ENCODE measurements at regions not wholly inside any gene's neighbourhood (a gene's known extent, or its start where the extent isn't known, plus 50 kb on each side); places are given as distances from the start of the nearest gene placed in this dataset.
"Not testable (repeated sequence)": the region's sequence is repeated elsewhere in the genome, so short reads cannot be mapped to it uniquely, and the experiment has no call there.

DNA sequence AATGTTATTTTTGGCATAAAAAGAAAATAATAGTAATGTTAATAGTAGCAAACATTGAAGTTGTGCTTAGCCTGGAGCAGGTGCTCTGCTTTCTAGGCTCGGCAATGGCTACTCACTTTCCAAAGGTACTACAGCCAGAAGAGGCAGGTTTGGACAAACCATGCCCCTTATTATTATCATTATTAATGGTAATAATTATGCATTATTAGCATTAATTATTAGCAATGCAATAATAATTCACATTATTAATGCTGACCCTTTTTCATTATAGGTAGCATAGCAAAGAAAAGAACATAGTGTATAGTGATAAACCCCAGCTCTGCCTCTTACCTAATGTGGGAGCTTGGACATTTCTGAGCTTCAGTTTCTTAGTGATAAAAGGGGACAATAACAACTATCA is 171.4 kb downstream of the EDEM1 start:
- DNase-seq, result no peak

DNA sequence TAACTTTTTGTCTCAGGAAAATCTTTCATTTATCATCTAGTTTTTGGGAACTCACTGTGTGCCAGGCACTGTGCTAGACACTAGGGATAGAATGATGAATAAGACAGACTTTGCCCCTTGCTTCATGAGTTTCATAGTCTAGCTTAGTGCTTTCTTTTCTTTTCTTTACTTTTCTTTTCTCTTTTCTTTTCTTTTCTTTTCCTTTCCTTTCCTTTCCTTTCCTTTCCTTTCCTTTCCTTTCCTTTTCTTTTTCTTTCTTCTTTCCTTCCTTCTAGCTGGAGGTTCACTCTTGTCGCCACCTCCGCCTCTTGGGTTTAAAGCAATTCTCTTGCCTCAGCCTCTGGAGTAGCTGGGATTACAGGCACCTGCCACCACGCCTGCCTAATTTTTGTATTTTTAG is 172.9 kb downstream of the EDEM1 start:
- no peak for DNase-seq

DNA sequence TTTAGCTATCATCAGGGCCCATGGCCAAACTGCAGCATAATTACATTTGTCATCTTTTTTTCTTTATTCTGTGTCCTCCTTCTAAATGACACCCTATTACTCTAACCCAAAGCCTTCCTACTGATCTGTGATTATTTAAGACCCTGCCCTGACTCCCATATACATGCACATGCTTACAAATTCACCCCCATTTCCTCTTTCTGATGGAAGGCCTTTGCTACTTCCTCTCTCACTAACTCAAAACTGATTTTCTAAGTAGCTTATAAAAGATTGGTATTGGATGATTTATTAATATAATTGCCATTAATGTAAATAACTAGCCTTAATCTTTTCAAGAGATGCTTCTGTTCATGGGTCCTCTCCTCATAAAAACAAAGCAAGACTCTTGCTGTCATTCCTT is 179.2 kb downstream of the EDEM1 start:
- DNase-seq, result no peak

DNA sequence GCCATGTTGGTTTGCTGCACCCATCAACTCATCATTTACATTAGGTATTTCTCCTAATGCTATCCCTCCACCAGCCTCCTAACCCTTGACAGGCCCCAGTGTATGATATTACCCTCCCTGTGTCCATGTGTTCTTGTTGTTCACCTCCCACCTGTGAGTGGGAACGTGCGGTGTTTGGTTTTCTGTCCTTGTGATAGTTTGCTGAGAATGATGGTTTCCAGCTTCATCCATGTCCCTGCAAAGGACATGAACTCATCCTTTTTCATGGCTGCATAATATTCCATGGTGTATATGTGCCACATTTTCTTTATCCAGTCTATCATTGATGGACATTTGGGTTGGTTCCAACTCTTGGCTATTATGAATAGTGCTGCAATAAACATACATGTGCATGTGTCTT is 184.0 kb downstream of the EDEM1 start:
- not testable (repeated sequence) for DNase-seq

DNA sequence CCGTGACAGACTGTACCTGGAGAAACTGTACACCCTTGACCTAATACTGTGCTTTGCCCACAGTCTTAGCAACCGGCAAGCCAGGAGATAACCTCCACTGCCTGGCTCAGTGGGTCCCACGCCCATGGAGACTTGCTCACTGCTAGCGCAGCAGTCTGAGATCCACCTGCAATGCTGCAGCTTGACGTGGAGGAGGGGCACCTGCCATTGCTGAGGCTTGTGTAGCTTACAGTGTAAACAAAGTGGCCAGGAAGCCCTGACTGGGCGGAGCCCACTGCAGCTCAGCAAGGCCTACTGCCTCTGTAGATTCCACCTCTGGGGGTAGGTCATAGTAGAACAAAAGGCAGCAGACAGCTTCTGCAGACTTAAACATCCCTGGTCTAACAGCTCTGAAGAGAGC is 189.3 kb downstream of the EDEM1 start:
- peak; percentile 4 for DNase-seq

DNA sequence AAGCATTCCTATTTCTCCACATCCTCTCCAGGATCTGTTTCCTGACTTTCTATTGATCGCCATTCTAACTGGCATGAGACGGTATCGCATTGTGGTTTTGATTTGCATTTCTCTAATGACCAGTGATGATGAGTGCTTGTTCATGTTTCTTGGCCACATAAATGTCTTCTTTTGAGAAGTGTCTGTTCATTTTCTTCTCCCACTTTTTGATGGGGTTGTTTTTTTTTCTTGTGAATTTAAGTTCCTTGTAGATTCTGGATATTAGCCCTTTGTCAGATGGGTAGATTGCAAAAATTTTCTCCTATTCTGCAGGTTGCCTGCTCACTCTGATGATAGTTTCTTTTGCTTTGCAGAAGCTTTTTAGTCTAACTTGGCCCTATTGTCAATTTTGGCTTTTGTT is 191.8 kb downstream of the EDEM1 start:
- DNase-seq, result not testable (repeated sequence)

DNA sequence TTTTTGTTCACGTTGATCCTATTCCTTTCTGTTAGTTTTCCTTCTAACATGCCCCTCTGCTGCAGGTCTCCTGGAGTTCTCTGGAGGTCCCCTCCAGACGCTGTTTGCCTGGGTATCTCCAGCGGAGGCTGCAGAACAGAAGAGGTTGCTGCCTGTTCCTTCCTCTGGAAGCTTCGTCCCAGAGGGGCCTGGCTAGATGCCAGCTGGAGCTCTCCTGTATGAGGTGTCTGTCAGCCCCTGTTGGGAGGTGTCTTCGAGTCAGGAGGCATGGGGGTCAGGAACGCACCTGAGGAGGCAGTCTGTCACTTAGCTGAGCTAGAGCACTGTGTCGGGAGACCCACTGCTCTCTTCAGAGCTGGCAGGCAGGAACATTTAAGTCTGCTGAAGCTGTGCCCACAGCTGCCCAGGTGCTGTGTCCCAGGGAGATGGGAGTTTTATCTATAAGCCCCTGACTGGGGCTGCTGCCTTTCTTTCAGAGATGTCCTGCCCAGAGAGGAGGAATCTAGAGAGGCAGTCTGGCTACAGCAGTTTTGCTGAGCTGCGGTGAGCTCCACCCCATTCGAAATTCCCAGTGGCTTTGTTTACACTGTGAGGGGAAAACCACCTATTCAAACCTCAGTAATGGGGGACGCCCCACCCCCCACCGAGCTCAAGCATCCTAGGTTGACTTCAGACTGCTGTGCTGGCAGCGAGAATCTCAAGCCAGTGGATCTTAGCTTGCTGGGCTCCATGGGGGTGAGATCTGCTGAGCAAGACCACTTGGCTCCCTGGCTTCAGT is 196.2 kb downstream of the EDEM1 start:
- not testable (repeated sequence) for DNase-seq

DNA sequence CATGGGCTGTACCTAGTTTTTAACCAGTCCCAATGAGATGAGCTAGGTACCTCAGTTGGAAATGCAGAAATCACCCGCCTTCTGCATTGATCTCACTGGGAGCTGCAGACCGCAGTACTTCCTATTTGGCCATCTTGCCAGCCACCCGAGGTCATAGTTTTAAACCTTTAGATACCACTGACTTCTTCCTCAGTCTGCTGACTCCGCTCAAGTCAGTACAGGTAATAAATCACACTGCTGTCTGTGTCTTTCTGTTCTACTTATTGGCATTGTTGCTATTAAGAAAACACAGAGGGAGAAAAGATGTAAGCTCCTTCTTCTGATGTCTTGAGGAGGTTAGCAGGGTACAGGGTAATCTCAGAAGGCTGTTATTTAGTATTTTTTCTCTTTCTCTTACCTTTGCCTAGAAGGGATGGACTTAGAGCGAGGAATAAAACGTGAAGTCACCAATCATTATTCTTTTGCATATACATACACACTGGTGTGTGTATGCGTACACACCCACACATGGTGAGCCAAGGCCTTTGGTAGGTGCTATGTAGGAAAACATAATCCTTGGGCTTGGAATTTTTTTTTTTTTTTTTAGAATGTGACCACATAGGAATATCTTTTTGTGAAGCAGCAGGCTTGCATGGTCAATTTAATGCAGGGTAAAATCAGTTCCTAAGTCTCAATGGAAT is 197.2 kb downstream of the EDEM1 start:
- no peak for DNase-seq

DNA sequence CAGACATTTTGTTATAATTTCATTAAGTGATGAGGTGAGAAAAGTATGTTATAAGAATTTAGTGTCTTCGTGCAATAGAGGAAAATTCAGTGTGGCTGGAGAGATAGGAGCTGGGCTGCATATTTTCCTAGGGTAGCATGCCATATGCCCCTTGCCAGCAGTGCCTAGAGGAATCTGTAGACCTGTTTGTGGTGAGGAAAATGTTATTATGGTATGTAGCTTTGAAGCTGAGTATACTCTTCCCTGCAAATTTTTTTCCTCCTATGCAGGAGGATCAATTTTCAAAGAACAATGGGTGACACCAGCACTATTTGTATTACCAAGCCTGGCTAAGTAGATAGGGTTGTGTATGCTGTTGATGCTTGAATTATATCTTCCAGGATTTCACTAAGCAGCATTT is 200.6 kb downstream of the EDEM1 start:
- no peak for DNase-seq

DNA sequence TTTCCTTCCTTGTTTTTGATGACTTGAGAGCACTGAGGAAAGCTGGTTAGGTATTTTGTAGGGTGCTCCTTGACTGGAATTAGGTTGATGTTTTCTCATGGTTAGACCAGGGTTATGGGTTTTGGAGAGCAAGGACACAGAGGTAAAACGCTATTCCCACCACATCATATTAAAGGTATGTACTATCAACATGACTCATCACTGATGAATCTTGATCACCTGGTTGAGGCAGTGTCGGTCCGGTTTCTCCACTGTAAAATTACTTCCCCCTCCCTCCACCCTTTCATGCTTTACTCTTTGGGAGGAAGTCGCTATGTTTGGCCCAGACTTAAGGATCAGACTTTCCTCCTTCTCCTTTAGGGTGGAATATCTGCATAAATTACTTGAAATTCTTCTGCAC is 201.6 kb downstream of the EDEM1 start:
- no peak for DNase-seq

DNA sequence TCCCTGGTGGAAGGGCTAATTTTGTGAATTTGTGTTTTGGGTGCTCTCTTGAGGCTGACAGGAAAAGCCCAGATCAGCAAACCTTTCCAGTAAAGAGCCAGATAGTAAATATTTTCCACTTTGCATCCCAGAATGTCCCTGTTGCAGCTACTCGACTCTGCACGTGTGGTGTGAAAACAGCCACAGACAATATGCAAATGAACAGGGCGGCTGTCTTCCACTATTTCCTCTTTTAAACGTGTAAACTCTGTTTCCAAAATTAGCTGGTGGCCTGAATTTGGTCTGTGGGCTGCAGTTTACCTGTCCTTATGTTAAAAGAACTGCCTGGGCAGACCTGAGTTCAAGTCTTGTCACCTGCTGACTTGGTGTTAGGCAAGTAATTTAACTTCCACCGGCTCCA is 202.7 kb downstream of the EDEM1 start:
- DNase-seq, result no peak

DNA sequence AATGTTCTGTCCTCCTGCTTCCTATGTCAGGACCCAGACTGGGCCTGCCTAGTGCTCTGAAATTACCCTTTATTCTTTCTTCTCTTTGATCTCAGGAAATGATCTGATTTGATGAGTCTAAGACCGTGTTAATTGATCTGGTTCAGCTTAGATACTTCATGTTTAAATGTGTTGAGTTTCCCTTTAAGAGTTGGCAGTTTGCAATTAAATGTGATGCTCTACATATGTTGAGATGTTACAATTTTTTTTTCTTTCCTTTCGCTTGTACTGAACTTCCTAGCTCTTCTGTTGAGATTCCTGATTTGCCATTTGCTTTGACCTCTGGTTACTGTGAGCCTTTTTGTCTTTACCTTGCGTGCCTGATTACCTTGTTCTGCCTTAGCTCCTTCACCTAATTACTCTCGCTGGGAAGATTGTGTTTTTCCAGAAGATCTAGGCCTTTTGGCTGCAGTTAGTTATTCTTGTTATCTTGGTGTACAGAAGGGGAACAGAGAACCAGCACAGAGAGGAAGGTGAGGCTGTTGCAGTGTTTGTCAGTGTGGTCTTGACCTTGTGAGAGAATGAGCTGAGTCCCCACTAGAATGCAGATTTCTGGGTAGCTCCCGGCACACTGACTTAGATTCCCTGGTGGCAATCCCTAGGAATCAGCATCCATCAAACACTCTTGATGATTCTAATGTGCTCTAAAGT is 203.6 kb downstream of the EDEM1 start:
- DNase-seq, result no peak

DNA sequence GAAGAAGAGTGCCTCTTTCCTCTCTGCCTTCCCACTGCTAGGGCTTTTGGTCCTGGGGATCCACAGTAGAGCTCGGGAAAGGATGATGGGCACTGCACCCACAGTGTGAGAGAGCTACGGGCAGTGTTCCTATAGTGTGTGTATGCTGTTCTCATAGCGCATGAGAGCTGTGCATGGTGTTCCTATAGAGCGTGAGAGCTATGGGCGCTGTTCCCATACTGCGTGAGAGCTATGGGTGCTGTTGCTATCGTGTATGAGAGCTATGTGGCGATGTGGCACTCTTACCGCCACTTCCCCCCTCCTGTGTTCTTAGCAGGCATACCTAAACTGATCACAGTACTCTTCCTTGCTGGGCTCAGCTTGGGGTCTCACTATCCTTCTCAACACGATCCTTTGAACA is 213.5 kb downstream of the EDEM1 start:
- no peak for DNase-seq

DNA sequence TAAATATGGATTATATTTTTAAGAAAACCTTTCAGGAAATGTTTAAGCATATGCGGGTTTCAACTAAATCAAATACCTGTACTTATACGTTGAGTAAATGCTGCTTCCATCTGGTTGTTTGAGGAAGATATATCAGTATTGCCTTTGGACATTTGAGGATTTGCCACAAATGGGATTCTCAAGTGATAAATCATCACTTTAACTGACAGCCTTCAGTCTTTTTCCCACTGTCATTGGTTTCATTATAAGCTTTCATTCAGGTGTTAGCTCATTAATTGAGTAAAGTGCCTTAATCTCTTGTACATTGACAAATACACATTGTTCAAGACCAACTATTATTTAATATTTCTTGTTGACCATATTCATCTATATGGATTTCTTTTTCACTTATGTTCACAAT is 217.2 kb downstream of the EDEM1 start:
- DNase-seq, result no peak

DNA sequence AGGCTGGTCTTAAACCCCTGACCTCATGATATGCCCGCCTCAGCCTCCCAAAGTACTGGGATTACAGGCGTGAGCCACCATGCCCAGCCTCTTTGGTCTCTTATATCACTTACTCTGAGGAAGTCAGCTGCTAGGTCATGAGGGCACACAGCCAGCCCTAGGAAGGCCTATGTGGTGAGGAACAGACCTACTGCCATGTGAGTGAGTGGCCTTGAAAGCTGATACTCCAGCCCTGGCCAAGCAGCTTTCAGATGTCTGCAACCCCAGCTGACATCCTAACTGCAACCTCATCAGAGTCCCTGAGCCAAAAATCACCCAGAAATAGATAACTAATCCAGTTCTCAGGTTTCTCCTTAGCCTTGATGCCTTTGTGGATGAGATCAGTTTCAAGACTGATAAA is 224.3 kb downstream of the EDEM1 start:
- no peak for DNase-seq

DNA sequence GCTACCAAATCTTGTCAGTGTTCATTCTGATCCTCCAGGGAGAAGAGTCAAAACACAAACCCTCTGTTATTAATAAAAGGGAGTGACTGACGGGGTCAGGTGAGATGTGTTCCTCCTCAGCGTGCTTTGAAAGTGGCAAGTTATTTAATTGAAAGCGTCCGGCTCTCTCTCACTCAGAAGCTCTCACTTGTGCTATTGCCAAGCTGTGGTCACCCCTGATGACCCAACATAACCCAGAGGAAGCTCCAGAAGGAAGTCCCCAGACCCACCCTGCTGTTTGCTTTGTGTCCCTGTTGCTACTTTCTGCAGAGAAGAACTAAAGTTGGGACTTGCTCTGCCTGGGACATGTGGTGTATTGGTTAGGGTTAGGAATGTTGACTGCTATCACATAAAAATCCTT is 235.6 kb downstream of the EDEM1 start:
- no peak for DNase-seq

DNA sequence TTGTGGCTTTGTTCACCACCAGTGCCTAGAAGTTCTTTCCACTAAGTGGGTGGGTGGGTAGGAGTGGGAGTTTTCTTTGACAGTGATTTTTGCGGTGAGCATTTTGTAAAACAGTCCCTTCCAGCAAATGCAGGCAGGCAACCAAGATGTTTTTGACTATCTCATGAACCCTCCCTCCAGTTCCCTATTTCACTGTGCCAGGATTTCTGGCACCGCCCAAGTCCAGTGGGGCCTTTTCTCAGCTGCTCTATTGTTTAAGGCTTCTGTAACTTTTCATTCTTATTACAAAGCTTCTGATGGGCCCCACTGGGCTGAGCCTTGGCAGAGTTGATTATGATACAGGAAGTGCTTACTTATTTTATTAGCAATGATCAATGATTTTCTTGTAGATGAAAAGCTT is 236.0 kb downstream of the EDEM1 start:
- DNase-seq, result no peak

DNA sequence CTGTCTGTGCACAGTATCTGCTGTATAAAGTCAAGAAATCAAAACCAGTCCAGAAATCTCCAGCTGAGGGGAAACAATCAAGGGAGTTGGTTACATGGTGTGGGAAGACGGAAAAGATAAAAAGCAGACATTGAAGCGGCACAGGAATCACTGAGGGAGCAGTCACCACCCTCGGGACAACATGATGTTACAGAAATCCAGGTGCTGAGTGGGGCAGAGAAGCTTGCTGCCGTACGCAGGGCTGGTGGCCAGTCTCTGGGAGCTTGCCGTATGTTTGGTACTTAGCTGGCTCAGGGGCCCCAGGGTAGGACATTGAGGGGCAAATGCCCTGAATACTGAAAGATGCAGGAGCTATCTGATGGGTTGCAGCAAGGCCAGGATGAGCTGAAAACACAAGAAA is 237.9 kb downstream of the EDEM1 start:
- no peak for DNase-seq

DNA sequence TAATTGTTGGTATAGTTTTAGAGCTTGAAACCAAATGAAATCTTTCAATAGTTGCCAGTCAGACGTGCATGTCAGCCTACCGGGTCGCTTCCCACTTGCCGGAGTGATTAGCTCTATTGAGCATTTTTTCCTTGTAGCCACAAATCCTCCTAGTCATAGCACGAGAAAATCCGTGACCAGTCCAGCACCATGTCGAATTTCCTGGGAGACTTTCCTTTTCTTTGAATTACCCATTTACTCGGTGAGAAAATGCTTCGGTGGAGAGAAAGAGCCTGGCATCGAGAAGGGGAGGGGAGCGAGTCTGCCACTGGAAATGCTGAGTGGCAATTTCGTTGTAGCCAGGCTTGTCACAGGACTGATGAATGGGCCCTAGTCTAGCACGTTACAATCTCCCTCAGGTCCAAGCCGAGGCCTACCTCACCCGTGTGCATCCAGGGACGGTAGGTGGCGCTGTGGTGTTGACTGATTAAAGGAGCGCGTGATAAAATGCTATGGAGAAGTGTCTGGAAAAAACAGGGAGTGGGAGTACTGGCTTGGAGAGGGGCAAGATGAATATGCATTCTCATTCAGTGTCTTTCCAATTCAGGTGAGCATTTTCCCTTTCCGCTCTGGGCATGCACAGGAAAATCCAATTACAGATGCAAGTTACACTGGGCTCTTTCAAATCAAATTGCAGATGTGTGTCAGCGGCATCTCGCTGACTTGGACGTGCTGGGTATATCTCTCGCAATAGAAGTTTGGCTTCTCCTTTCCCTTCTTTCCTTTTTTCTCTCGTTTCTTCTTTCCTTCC is 238.8 kb downstream of the EDEM1 start:
- DNase-seq, result peak; percentile 38

DNA sequence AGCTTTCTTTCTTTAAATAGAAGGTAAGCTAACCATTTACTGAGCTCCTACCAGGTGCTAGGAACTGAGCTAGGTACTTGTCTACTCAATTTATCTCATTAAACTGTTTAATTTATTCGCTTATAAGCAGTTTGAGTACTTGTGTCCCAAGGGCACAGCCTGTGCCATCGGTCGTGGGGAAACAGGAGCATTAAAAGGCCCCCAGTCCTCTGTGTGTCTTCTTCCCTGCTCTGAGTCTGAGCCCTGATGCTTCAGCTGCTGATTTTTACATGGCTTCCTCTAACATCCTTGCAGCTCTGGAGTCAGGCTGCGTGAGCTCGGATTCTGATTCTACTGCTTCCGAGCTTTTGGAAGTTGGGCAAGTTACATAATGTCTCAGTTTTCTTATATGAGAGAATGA is 239.5 kb downstream of the EDEM1 start:
- no peak for DNase-seq

DNA sequence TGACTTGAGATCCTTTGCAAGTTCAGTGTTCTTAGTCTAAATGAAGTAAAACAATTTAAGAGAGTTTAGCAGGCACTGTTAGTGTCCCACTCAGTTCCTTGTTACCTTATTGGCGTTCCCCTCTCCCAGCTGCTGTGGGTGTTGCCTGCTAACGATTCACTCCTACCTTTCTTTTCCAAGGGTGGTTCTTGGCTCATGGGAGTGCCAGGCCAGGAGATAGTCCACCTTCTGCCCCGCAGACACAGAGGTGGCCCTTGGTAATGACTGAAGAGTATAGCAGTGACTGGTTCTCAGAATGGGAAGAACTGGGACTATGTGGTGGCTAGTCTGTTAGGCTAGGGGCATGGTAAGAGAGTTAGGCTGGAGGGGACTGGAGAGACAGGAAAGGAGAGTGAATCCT is 240.4 kb downstream of the EDEM1 start:
- DNase-seq, result no peak

DNA sequence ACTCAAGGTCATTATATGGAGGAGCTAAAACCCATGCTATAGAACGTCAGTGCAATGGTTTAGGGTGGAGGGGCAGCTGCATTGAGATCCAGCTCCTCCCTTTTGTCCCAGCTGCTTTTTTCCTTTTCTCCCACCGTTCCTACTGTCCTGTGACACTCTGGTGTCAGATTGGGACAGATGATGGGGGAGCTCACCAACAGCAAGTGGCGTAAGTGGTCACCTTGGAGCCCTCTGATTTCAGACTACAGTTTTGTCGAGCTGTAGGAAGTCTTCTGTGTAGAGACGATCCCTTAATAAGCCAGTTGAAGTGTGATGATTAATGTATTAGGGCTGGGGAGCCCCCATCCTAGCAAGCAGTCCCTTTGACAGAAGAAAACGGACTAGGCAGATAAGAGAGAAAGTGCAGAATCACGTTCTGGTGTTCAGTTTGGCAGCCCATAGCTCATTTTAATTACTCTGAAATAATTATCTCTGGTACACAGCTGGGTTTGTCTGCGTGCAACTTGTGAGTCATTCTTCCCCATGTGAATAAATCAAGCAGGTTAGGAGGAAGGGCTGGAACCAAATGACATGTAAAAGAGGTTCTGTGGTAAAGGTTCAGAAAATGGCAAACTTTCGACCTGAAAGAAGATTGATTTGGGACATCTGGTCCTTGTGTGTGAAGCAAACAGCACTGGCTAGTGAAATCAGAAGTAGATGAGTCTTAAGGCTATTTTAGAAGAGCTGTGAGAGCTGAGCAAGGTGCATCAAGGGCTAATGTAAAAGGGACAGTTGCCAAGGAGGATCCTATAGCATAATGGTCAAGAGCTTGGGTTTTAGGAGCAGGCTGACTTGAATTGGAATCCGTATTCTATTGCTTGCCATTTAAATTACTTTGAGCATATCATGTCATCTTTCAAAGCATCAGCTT is 241.4 kb downstream of the EDEM1 start:
- DNase-seq, result no peak
